Glutamatergic neuron (in vitro differentiated cells): ENCODE measurements at regions not wholly inside any gene's neighbourhood (a gene's known extent, or its start where the extent isn't known, plus 50 kb on each side); places are given as distances from the start of the nearest gene placed in this dataset.
"Not testable (repeated sequence)": the region's sequence is repeated elsewhere in the genome, so short reads cannot be mapped to it uniquely, and the experiment has no call there.

Experiments
- DNase-seq: peaks from one replicate; pipeline ENCODE4 v3.0.0; 2022
- H3K27ac Mint-ChIP-seq: one replicate; pipeline ENCODE4 v1.8.0; 2020; ENCODE audit warnings: mild to moderate bottlenecking, mixed read lengths, inconsistent platforms; ENCODE audit not compliant: unreplicated experiment
- H3K27me3 Mint-ChIP-seq: one replicate; pipeline ENCODE4 v1.8.0; 2020; ENCODE audit warnings: mild to moderate bottlenecking, moderate library complexity, mixed read lengths, inconsistent platforms; ENCODE audit not compliant: unreplicated experiment
- H3K36me3 Mint-ChIP-seq: one replicate; pipeline ENCODE4 v1.8.0; 2020; ENCODE audit warnings: mild to moderate bottlenecking, mixed read lengths, inconsistent platforms; ENCODE audit not compliant: unreplicated experiment
- H3K4me1 Mint-ChIP-seq: one replicate; pipeline ENCODE4 v1.8.0; 2020; ENCODE audit warnings: mild to moderate bottlenecking, low read depth, mixed read lengths, inconsistent platforms; ENCODE audit not compliant: unreplicated experiment
- H3K4me3 Mint-ChIP-seq: one replicate; pipeline ENCODE4 v1.8.0; 2020; ENCODE audit warnings: mild to moderate bottlenecking, mixed read lengths, inconsistent platforms; ENCODE audit not compliant: unreplicated experiment
- H3K9me3 Mint-ChIP-seq: one replicate; pipeline ENCODE4 v1.8.0; 2020; ENCODE audit warnings: mild to moderate bottlenecking, moderate library complexity, mixed read lengths, inconsistent platforms; ENCODE audit not compliant: unreplicated experiment
- CTCF ChIP-seq: fragments of 200-600 bp; sonication (generic); IDR thresholded peaks from one replicate; pipeline ENCODE4 v1.5.0; 2021; ENCODE audit not compliant: partially characterized antibody, unreplicated experiment

- H3K9me3 Mint-ChIP-seq: no peaks in the 10 kb centered on the region
- no peak for DNase-seq
- H3K27me3 Mint-ChIP-seq: peaks cover 2% of the 10 kb centered on the region
- H3K4me1 Mint-ChIP-seq: no peaks in the 10 kb centered on the region
- no peak overlapping the region for H3K27ac Mint-ChIP-seq
- TF ChIP-seq CTCF: no peak
- H3K4me3 Mint-ChIP-seq: no peak overlapping the region
- H3K36me3 Mint-ChIP-seq: no peaks in the 10 kb centered on the region
These were observed 309.7 kb downstream of the RAD51AP2 start for GRCh38 chr2:17208511-17208910.

GRCh38 chr2:17206771-17207170 lies 311.5 kb downstream of the RAD51AP2 start:
- no peaks in the 10 kb centered on the region for H3K4me1 Mint-ChIP-seq
- H3K27ac Mint-ChIP-seq: no peak overlapping the region
- no peaks in the 10 kb centered on the region for H3K36me3 Mint-ChIP-seq
- no peaks in the 10 kb centered on the region for H3K9me3 Mint-ChIP-seq
- no peak for TF ChIP-seq CTCF
- H3K27me3 Mint-ChIP-seq: no peaks in the 10 kb centered on the region
- no peak for DNase-seq
- H3K4me3 Mint-ChIP-seq: no peak overlapping the region

- not testable (repeated sequence) for H3K4me3 Mint-ChIP-seq, H3K36me3 Mint-ChIP-seq, H3K27ac Mint-ChIP-seq, H3K27me3 Mint-ChIP-seq, DNase-seq, H3K4me1 Mint-ChIP-seq, H3K9me3 Mint-ChIP-seq
These were observed 314.0 kb downstream of the RAD51AP2 start for GRCh38 chr2:17204214-17204613.

- H3K27me3 Mint-ChIP-seq, H3K27ac Mint-ChIP-seq, DNase-seq, H3K36me3 Mint-ChIP-seq, H3K4me3 Mint-ChIP-seq, H3K9me3 Mint-ChIP-seq, H3K4me1 Mint-ChIP-seq: not testable (repeated sequence)
These were observed 315.6 kb downstream of the RAD51AP2 start for GRCh38 chr2:17202628-17203027.

- TF ChIP-seq CTCF: no peak
- Mint-ChIP-seq H3K27ac (no peak overlapping the region), H3K36me3 (no peaks in the 10 kb centered on the region), H3K9me3 (no peaks in the 10 kb centered on the region), H3K4me1 (no peaks in the 10 kb centered on the region), H3K4me3 (no peak overlapping the region), H3K27me3 (no peaks in the 10 kb centered on the region)
- DNase-seq: no peak
These were observed 318.5 kb downstream of the RAD51AP2 start for GRCh38 chr2:17199741-17200140.

GRCh38 chr2:17196380-17196779 lies 321.9 kb downstream of the RAD51AP2 start:
- Mint-ChIP-seq H3K27ac (no peak overlapping the region), H3K4me3 (no peak overlapping the region), H3K4me1 (no peaks in the 10 kb centered on the region), H3K36me3 (no peaks in the 10 kb centered on the region), H3K9me3 (no peaks in the 10 kb centered on the region), H3K27me3 (no peaks in the 10 kb centered on the region)
- TF ChIP-seq CTCF: no peak
- DNase-seq: no peak
